NCI-H2029 (cell line): ENCODE measurements at regions not wholly inside any gene's neighbourhood (a gene's known extent, or its start where the extent isn't known, plus 50 kb on each side); places are given as distances from the start of the nearest gene placed in this dataset.
A peak's percentile ranks its signal among the peaks of the same experiment; 100 is the strongest.
"Not testable (repeated sequence)": the region's sequence is repeated elsewhere in the genome, so short reads cannot be mapped to it uniquely, and the experiment has no call there.

Source experiments
- DNase-seq: peaks from one replicate; lab custom pipeline; 2025; lab: John Stamatoyannopoulos, UW

- DNase-seq: peak; percentile 52
These were observed 55.1 kb downstream of the CYCS start for GRCh38 chr7:25069900-25070443.

GRCh38 chr7:25068502-25069213, 56.4 kb downstream of the CYCS start:
- DNase-seq: no peak

GRCh38 chr7:25067726-25068501, 57.1 kb downstream of the CYCS start:
- no peak for DNase-seq

GRCh38 chr7:25066253-25066652, 58.8 kb downstream of the CYCS start:
- no peak for DNase-seq

GRCh38 chr7:25062380-25062779, 62.7 kb downstream of the CYCS start:
- DNase-seq: no peak

- DNase-seq: no peak
These were observed 64.5 kb downstream of the CYCS start for GRCh38 chr7:25060487-25061055.

- no peak for DNase-seq
These were observed 65.5 kb downstream of the CYCS start for GRCh38 chr7:25059576-25059975.

GRCh38 chr7:25056368-25056767, 68.7 kb downstream of the CYCS start:
- no peak for DNase-seq

GRCh38 chr7:25055520-25056220, 69.4 kb downstream of the CYCS start:
- no peak for DNase-seq

GRCh38 chr7:25054819-25055519, 70.1 kb downstream of the CYCS start:
- DNase-seq: no peak

GRCh38 chr7:25050223-25050622, 70.2 kb upstream of the OSBPL3 start:
- no peak for DNase-seq

- DNase-seq: no peak
These were observed 68.5 kb upstream of the OSBPL3 start for GRCh38 chr7:25048444-25048834.

- DNase-seq: not testable (repeated sequence)
These were observed 67.8 kb upstream of the OSBPL3 start for GRCh38 chr7:25047571-25048443.

GRCh38 chr7:25037325-25037724, 57.3 kb upstream of the OSBPL3 start:
- no peak for DNase-seq

GRCh38 chr7:25035274-25035673, 55.3 kb upstream of the OSBPL3 start:
- DNase-seq: no peak

- DNase-seq: no peak
These were observed 54.2 kb upstream of the OSBPL3 start for GRCh38 chr7:25034136-25034535.

GRCh38 chr7:25032774-25033743, 53.1 kb upstream of the OSBPL3 start:
- no peak for DNase-seq

- DNase-seq: no peak
These were observed 51.5 kb upstream of the OSBPL3 start for GRCh38 chr7:25031432-25031831.

GRCh38 chr7:25031007-25031406, 51.0 kb upstream of the OSBPL3 start:
- DNase-seq: no peak
